ENCODE measurements at regions not wholly inside any gene's neighbourhood (a gene's known extent, or its start where the extent isn't known, plus 50 kb on each side); places are given as distances from the start of the nearest gene placed in this dataset.

- DNase-seq (ENCODE audit: low read depth): no peak
- no peak overlapping the region for H3K4me3 ChIP-seq (ENCODE audit: control insufficient read depth, low read depth, low read length)
- TF ChIP-seq CTCF (IDR thresholded peaks at IDR 0.05; ENCODE audit: control insufficient read depth, insufficient read depth, low read depth, low read length, missing control alignments): no peak
Measured at GRCh38 chr6:71394926-71395325, 106.3 kb downstream of the OGFRL1 start.

GRCh38 chr6:71395731-71396409 lies 107.3 kb downstream of the OGFRL1 start:
- DNase-seq (ENCODE audit: low read depth): no peak
- H3K4me3 ChIP-seq (ENCODE audit: control insufficient read depth, low read depth, low read length): no peak overlapping the region
- no peak for TF ChIP-seq CTCF (IDR thresholded peaks at IDR 0.05; ENCODE audit: control insufficient read depth, insufficient read depth, low read depth, low read length, missing control alignments)

- no peak for TF ChIP-seq CTCF (IDR thresholded peaks at IDR 0.05; ENCODE audit: control insufficient read depth, insufficient read depth, low read depth, low read length, missing control alignments)
- H3K4me3 ChIP-seq (ENCODE audit: control insufficient read depth, low read depth, low read length): no peak overlapping the region
- no peak for DNase-seq (ENCODE audit: low read depth)
Measured at GRCh38 chr6:71396410-71396801, 107.8 kb downstream of the OGFRL1 start.

GRCh38 chr6:71399279-71399678 lies 110.7 kb downstream of the OGFRL1 start:
- TF ChIP-seq CTCF (IDR thresholded peaks at IDR 0.05; ENCODE audit: control insufficient read depth, insufficient read depth, low read depth, low read length, missing control alignments): no peak
- DNase-seq (ENCODE audit: low read depth): no peak
- no peak overlapping the region for H3K4me3 ChIP-seq (ENCODE audit: control insufficient read depth, low read depth, low read length)

GRCh38 chr6:71400852-71401251 lies 112.2 kb downstream of the OGFRL1 start:
- no peak for DNase-seq (ENCODE audit: low read depth)
- no peak for TF ChIP-seq CTCF (IDR thresholded peaks at IDR 0.05; ENCODE audit: control insufficient read depth, insufficient read depth, low read depth, low read length, missing control alignments)
- no peak overlapping the region for H3K4me3 ChIP-seq (ENCODE audit: control insufficient read depth, low read depth, low read length)

- TF ChIP-seq CTCF (IDR thresholded peaks at IDR 0.05; ENCODE audit: control insufficient read depth, insufficient read depth, low read depth, low read length, missing control alignments): no peak
- no peak for DNase-seq (ENCODE audit: low read depth)
- H3K4me3 ChIP-seq (ENCODE audit: control insufficient read depth, low read depth, low read length): no peak overlapping the region
Measured at GRCh38 chr6:71402096-71402495, 113.5 kb downstream of the OGFRL1 start.

Data from AG09309 (cell line).